GM12872 (cell line): ENCODE measurements at regions not wholly inside any gene's neighbourhood (a gene's known extent, or its start where the extent isn't known, plus 50 kb on each side); places are given as distances from the start of the nearest gene placed in this dataset.

Experiments
- CTCF ChIP-seq: IDR thresholded peaks from 3 replicates; pipeline ENCODE4 v1.5.1; 2011; ENCODE audit warnings: low read depth, mild to moderate bottlenecking, low read length, moderate library complexity; ENCODE audit not compliant: insufficient read depth

GRCh38 chr3:18868911-18869689 is 279.2 kb upstream of the KCNH8 start:
- no peak for TF ChIP-seq CTCF

- TF ChIP-seq CTCF: no peak
These were observed 281.4 kb upstream of the KCNH8 start for GRCh38 chr3:18866899-18867298.

- TF ChIP-seq CTCF: no peak
These were observed 283.2 kb upstream of the KCNH8 start for GRCh38 chr3:18864933-18865731.

- TF ChIP-seq CTCF: no peak
These were observed 286.2 kb upstream of the KCNH8 start for GRCh38 chr3:18862077-18862476.

- no peak for TF ChIP-seq CTCF
These were observed 287.2 kb upstream of the KCNH8 start for GRCh38 chr3:18861137-18861536.

- no peak for TF ChIP-seq CTCF
These were observed 295.0 kb upstream of the KCNH8 start for GRCh38 chr3:18853269-18853668.

- TF ChIP-seq CTCF: peak; percentile 35; the same call in 1 of the 3 replicates
These were observed 300.6 kb upstream of the KCNH8 start for GRCh38 chr3:18847583-18848197.
